Body of pancreas (tissue), 4 donors: ENCODE measurements at regions not wholly inside any gene's neighbourhood (a gene's known extent, or its start where the extent isn't known, plus 50 kb on each side); places are given as distances from the start of the nearest gene placed in this dataset.
"Not testable (repeated sequence)": the region's sequence is repeated elsewhere in the genome, so short reads cannot be mapped to it uniquely, and the experiment has no call there.

Source experiments
- ATAC-seq: fragments of 150-250 bp; one replicate; pipeline ENCODE4 v1.9.1; 2016
- DNase-seq, 4 donors: peaks; one replicate each; pipeline ENCODE4 v3.0.0-alpha.2; 2019
- H3K27ac ChIP-seq, 4 donors: fragments of 200-600 bp; sonication (generic); 1 replicate in 3 of 4; 2 replicates in 1 of 4; pipeline versions ENCODE4 v1.5.1 to v1.6.1; 2016 to 2019; ENCODE audit warnings: mild to moderate bottlenecking in 1 of 4, mixed read lengths in 1 of 4, moderate library complexity in 1 of 4
- H3K27me3 ChIP-seq, 2 donors: fragments of 200-600 bp; sonication (generic); one replicate each; pipeline ENCODE4 v1.6.0; 2016; ENCODE audit warnings: mild to moderate bottlenecking in 1 of 2
- H3K36me3 ChIP-seq, 2 donors: fragments of 200-600 bp; sonication (generic); replicated peaks in 1 of 2; 2 replicates each; pipeline ENCODE4 v1.5.1; 2016; ENCODE audit warnings: low read depth in 2 of 2; ENCODE audit not compliant: insufficient read depth in 1 of 2
- H3K4me1 ChIP-seq: fragments of 200-600 bp; sonication (generic); one replicate; pipeline ENCODE4 v1.6.0; 2016
- H3K4me3 ChIP-seq, 2 donors: fragments of 200-600 bp; sonication (generic); 1 replicate in 1 of 2; 2 replicates in 1 of 2; pipeline ENCODE4 v1.5.1; 2016 to 2019
- H3K9me3 ChIP-seq, 3 donors: fragments of 200-600 bp; sonication (generic); 1 replicate in 2 of 3; 2 replicates in 1 of 3; pipeline ENCODE4 v1.5.1; 2016
- POLR2A ChIP-seq, 3 donors: fragments of 450-650 bp; IDR thresholded peaks; one replicate each; pipeline ENCODE4 v1.6.1; 2016; ENCODE audit warnings: antibody characterized with exemption in 3 of 3, mild to moderate bottlenecking in 2 of 3
- WGBS, 2 donors: methylation state at CpG; one replicate each; pipeline ENCODE4 v1.1.5; 2017; 5-methylcytosine and 5-hydroxymethylcytosine counted together
- intact Hi-C: fragments of 100-400 bp; cut with DNase I; formaldehyde crosslinking; loops from one replicate; pipeline ENCODE4 v1.15.1; 2023
- TF ChIP-seq, protein P1 (sequence below), 7 experiments: fragments of 450-650 bp in 4 of 7; fragments of 200-600 bp in 3 of 7; sonication (generic) in 3 of 7; IDR thresholded peaks; one replicate each; pipeline ENCODE4 v1.5.1; 2016 to 2019; ENCODE audit warnings: antibody characterized with exemption in 7 of 7

DNA sequence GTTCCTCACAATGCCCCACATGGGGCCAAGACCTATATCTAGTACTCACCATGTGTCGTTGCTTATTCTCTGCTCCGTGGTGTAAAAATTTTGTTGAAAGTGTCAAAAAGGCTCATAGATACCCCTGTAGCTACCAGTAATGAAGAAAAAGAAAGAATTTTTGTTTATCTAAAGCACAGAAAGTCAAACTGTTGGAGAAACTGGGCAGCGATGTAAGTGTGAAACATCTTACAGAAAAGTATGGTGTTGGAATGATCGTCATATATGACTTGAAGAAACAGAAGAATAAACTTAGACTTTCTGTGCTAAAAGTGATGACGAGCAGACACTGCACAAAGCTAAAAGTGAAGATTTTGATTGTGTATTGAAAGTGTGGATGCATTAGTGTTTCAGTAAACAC lies 626.6 kb upstream of the GHITM start:
- Histone ChIP-seq H3K27ac (no peak overlapping the region), H3K4me1 (no peaks in the 10 kb centered on the region), H3K9me3 (no peaks in the 10 kb centered on the region), H3K27me3 (no peaks in the 10 kb centered on the region), H3K4me3 (no peak overlapping the region), H3K36me3 (no peaks in the 10 kb centered on the region)
- no peak for DNase-seq
- no peak for ATAC-seq
- no peak for TF ChIP-seq POLR2A (IDR thresholded peaks at IDR 0.05)
- TF ChIP-seq, protein P1, sequence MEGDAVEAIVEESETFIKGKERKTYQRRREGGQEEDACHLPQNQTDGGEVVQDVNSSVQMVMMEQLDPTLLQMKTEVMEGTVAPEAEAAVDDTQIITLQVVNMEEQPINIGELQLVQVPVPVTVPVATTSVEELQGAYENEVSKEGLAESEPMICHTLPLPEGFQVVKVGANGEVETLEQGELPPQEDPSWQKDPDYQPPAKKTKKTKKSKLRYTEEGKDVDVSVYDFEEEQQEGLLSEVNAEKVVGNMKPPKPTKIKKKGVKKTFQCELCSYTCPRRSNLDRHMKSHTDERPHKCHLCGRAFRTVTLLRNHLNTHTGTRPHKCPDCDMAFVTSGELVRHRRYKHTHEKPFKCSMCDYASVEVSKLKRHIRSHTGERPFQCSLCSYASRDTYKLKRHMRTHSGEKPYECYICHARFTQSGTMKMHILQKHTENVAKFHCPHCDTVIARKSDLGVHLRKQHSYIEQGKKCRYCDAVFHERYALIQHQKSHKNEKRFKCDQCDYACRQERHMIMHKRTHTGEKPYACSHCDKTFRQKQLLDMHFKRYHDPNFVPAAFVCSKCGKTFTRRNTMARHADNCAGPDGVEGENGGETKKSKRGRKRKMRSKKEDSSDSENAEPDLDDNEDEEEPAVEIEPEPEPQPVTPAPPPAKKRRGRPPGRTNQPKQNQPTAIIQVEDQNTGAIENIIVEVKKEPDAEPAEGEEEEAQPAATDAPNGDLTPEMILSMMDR (IDR thresholded peaks at IDR 0.05) = no peak
- WGBS, 2 donors = 70 to 77% methylated on average over 5 of the region's 5 CpGs
- intact Hi-C loops = no loop called here

DNA sequence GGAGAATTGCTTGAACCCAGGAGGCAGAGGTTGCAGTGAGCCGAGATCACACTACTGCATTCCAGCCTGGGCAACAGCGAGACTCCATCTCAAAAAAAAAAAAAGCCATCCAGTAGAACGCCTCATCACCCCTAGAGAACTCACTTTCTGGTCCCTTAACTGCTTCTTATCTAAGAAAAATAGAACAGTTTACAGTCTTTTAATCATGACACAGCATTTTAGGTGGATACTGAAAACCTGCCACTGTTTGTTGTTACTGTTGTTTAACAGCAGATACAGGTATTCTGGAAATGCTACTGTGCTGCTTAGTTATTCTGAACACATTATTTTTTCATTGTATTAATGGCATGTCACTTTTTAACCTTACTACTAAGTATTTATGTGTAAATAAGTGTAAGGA lies 624.3 kb upstream of the GHITM start:
- Histone ChIP-seq H3K27me3 (no peaks in the 10 kb centered on the region), H3K36me3 (no peaks in the 10 kb centered on the region), H3K27ac (no peak overlapping the region), H3K9me3 (no peaks in the 10 kb centered on the region), H3K4me1 (no peaks in the 10 kb centered on the region), H3K4me3 (no peak overlapping the region)
- no peak for TF ChIP-seq POLR2A (IDR thresholded peaks at IDR 0.05)
- TF ChIP-seq, protein P1 (IDR thresholded peaks at IDR 0.05) = no peak
- intact Hi-C loops = no loop called here
- ATAC-seq = no peak
- 56 to 67% methylated on average over 3 of the region's 3 CpGs for WGBS, 2 donors
- DNase-seq = no peak

DNA sequence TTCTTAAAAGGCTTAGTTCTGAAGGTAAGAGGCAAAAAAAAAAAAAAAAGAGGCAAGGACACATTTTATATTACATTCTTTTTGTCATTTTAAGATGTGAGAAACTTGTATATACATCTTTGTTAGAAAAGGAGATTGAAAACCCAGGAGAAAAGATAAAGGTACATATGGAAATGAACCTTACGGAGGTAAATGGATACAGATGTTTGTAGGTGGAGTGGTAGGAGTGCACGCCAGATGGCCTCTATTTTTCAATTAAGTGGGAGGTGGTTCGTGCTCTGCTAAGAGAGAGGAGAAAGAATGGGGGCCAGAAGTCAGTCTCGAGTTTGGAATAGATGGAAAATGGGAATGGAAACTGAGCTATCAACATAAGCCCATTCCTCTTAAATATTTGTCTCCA lies 622.5 kb upstream of the GHITM start:
- 46 to 61% methylated on average over 4 of the region's 4 CpGs for WGBS, 2 donors
- Histone ChIP-seq H3K4me1 (no peaks in the 10 kb centered on the region), H3K27me3 (no peaks in the 10 kb centered on the region), H3K9me3 (no peaks in the 10 kb centered on the region), H3K27ac (no peak overlapping the region), H3K36me3 (no peaks in the 10 kb centered on the region), H3K4me3 (no peak overlapping the region)
- TF ChIP-seq, protein P1 (IDR thresholded peaks at IDR 0.05) = no peak
- no peak for TF ChIP-seq POLR2A (IDR thresholded peaks at IDR 0.05)
- ATAC-seq = no peak
- intact Hi-C loops = no loop called here
- DNase-seq = no peak

DNA sequence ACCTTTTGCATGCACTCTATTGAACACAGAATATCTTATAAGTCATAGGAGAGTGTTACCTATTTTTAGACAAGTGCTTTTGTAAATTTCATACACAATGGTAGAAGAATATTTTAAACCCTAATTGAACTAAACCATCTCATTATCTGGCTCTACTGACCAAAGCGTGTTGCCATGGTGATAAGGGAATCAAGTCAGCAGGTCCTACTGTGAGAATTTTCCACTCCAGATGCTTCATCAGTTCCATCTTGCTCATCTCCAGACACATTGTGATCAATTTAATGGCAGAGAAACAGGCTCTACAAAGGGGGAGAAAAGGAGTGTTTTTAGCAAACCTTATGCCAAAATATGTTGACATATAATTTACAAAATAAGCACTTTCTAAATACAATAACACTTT lies 621.9 kb upstream of the GHITM start:
- Histone ChIP-seq H3K4me3 (no peak overlapping the region), H3K36me3 (no peaks in the 10 kb centered on the region), H3K4me1 (no peaks in the 10 kb centered on the region), H3K9me3 (no peaks in the 10 kb centered on the region), H3K27me3 (no peaks in the 10 kb centered on the region), H3K27ac (no peak overlapping the region)
- 65 to 70% methylated on average over 1 of the region's 1 CpG for WGBS, 2 donors
- intact Hi-C loops = no loop called here
- no peak for TF ChIP-seq POLR2A (IDR thresholded peaks at IDR 0.05)
- TF ChIP-seq, protein P1 (IDR thresholded peaks at IDR 0.05) = no peak
- no peak for DNase-seq
- ATAC-seq = no peak

DNA sequence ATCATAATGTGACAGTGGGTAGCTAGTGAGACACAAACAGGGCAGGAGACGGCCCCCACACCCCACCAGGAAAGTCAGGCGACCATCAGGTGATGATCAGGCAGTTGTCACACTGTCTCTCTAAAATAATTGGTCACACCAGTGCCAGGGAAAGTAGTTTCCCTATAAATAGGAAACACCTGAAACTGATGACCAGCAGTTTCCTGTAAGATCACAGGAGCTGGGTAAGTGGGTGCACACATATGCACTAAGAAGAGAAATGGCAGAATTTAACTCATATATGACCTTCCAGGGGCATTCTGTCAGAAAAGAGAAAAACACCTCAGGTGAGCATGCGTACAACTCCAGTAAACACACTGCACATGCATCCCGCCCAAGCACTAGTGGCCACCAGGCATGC lies 620.5 kb upstream of the GHITM start:
- no peak overlapping the region for H3K4me3 ChIP-seq
- TF ChIP-seq, protein P1 (IDR thresholded peaks at IDR 0.05) = no peak
- no peak for TF ChIP-seq POLR2A (IDR thresholded peaks at IDR 0.05)
- H3K27me3 ChIP-seq = no peaks in the 10 kb centered on the region
- no peaks in the 10 kb centered on the region for H3K9me3 ChIP-seq
- H3K4me1 ChIP-seq = no peaks in the 10 kb centered on the region
- intact Hi-C loops = no loop called here
- ATAC-seq (no peak), DNase-seq (no peak)
- H3K27ac ChIP-seq = no peak overlapping the region
- 55 to 57% methylated on average over 4 of the region's 4 CpGs for WGBS, 2 donors
- H3K36me3 ChIP-seq = no peaks in the 10 kb centered on the region

DNA sequence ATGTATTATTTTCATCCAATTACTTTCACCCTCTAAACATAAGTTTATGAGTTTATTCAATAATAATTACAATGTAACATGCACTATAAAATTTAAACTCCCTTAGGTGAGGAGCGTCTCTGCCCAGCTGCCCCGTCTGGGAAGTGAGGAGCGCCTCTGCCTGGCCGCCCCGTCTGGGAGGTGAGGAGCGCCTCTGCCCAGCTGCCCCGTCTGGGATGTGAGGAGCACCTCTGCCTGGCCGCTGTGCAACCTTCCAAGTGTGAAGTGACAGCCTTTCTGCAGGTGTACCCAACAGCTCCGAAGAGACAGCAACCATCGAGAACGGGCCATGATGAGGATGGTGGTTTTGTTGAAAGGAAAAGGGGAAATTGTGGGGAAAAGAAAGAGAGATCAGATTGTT lies 618.9 kb upstream of the GHITM start:
- WGBS, 2 donors = 79 to 83% methylated on average over 11 of the region's 11 CpGs
- intact Hi-C loops, DNase-seq, H3K4me1 ChIP-seq, ATAC-seq, H3K27ac ChIP-seq, H3K27me3 ChIP-seq, H3K9me3 ChIP-seq, H3K36me3 ChIP-seq, H3K4me3 ChIP-seq: not testable (repeated sequence)
